ENCODE measurements at regions not wholly inside any gene's neighbourhood (a gene's known extent, or its start where the extent isn't known, plus 50 kb on each side); places are given as distances from the start of the nearest gene placed in this dataset.
"Not testable (repeated sequence)": the region's sequence is repeated elsewhere in the genome, so short reads cannot be mapped to it uniquely, and the experiment has no call there.

DNA sequence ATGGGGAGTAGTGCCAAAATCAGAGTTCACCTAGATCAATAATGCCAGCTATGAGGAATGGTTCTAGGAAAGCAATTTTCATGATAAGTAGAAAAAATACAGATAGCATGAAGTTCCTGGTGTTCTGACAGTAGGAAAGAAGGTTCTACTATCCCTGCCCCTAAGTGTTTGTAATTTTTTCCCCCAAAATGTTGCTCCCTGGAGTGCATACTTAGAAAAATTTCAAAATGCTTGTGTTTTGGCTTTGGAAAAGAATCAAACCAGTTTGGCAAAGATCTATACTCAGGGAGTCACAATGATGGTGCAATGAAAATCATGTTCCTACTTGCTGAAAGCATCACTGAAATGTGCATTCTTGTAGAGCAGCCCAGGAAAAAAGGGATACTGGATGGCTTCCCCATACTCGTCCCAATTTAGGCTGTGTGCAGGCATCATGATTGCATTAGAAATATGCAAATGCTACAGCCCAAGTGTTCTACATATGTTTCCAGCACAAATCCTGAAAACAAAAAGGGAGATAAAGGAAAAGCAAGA lies 74.7 kb downstream of the LPAR4 start:
- Mint-ChIP-seq H3K4me3 (no peak overlapping the region), H3K27ac (no peak overlapping the region), H3K4me1 (no peaks in the 10 kb centered on the region), H3K36me3 (no peaks in the 10 kb centered on the region), H3K27me3 (ENCODE audit: low read depth) (no peaks in the 10 kb centered on the region), H3K9me3 (peaks cover 41% of the 10 kb centered on the region)
- no peak for DNase-seq (ENCODE audit: low spot score in 2 of 2, unreplicated experiment in 2 of 2)
- TF ChIP-seq, protein P1, sequence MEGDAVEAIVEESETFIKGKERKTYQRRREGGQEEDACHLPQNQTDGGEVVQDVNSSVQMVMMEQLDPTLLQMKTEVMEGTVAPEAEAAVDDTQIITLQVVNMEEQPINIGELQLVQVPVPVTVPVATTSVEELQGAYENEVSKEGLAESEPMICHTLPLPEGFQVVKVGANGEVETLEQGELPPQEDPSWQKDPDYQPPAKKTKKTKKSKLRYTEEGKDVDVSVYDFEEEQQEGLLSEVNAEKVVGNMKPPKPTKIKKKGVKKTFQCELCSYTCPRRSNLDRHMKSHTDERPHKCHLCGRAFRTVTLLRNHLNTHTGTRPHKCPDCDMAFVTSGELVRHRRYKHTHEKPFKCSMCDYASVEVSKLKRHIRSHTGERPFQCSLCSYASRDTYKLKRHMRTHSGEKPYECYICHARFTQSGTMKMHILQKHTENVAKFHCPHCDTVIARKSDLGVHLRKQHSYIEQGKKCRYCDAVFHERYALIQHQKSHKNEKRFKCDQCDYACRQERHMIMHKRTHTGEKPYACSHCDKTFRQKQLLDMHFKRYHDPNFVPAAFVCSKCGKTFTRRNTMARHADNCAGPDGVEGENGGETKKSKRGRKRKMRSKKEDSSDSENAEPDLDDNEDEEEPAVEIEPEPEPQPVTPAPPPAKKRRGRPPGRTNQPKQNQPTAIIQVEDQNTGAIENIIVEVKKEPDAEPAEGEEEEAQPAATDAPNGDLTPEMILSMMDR (IDR thresholded peaks at IDR 0.05; ENCODE audit: unreplicated experiment): no peak

DNA sequence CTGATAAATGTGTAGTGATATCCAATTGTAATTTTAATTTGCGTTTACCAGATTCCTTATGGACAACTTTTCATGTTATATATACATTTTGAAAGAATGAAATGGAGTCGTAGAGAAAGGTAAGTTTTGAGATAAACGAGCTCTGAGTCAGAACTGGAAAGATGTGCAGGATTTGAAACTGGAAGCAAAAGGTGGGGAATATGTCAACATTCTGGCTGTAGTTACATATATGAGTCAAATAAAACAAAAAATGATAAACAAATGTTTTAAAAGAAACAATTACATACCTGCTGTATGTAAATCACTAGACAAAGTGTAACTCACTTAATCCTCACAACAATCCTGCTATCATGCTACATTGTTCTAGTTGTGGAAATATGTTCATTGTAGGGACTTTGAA lies 84.0 kb downstream of the LPAR4 start:
- Mint-ChIP-seq H3K36me3 (no peaks in the 10 kb centered on the region), H3K27ac (no peak overlapping the region), H3K27me3 (ENCODE audit: low read depth) (no peaks in the 10 kb centered on the region), H3K4me3 (no peak overlapping the region), H3K9me3 (peaks cover 28% of the 10 kb centered on the region), H3K4me1 (no peaks in the 10 kb centered on the region)
- TF ChIP-seq, protein P1 (IDR thresholded peaks at IDR 0.05; ENCODE audit: unreplicated experiment): no peak
- DNase-seq (ENCODE audit: low spot score in 2 of 2, unreplicated experiment in 2 of 2): no peak

DNA sequence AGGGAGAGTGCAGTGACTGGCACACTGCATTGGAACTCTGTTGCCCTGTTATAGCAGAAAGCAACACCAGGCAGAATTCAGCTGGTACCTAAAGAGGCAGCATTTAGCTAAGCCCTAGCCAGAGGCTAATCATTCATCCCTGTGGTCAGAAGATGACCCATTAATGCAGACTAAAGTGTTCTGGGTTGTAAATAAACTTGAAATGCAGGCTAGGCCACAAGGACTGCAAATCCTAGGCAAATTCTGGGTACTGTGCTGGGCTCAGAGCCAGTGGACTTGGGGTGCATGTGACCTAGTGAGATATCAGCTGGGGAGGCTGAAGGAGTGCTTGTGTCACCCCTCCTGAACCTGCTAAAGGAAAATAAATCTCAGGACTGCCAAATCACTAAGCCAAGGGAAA lies 91.2 kb downstream of the LPAR4 start:
- DNase-seq (ENCODE audit: low spot score in 2 of 2, unreplicated experiment in 2 of 2): no peak
- Mint-ChIP-seq H3K27ac (no peak overlapping the region), H3K4me3 (no peak overlapping the region), H3K9me3 (peaks cover 3% of the 10 kb centered on the region), H3K36me3 (no peaks in the 10 kb centered on the region), H3K4me1 (no peaks in the 10 kb centered on the region), H3K27me3 (ENCODE audit: low read depth) (no peaks in the 10 kb centered on the region)
- TF ChIP-seq, protein P1 (IDR thresholded peaks at IDR 0.05; ENCODE audit: unreplicated experiment): no peak

DNA sequence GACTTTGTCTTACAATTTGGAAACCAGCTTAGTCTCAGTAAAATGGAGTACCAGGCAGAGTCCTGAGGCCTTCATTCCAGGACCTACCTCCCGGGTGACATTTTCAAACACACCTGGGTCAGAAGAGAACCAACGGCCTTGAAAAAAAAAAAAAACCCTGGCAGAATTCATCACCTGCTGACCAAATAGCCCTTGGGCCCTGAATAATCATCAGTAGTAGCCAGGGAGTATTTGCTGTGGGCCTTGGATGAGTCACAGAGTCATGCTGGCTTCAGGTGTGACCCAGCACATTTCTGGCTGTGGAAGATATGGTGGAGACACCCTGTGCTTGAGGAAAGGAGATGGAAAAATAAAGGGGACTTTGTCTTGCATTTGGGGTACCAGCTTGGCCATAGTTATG lies 92.2 kb downstream of the LPAR4 start:
- H3K36me3 Mint-ChIP-seq: no peaks in the 10 kb centered on the region
- no peak for DNase-seq (ENCODE audit: low spot score in 2 of 2, unreplicated experiment in 2 of 2)
- H3K27ac Mint-ChIP-seq: no peak overlapping the region
- H3K27me3 Mint-ChIP-seq (ENCODE audit: low read depth): no peaks in the 10 kb centered on the region
- TF ChIP-seq, protein P1 (IDR thresholded peaks at IDR 0.05; ENCODE audit: unreplicated experiment): no peak
- H3K4me1 Mint-ChIP-seq: no peaks in the 10 kb centered on the region
- no peak overlapping the region for H3K4me3 Mint-ChIP-seq
- peaks cover 3% of the 10 kb centered on the region for H3K9me3 Mint-ChIP-seq

DNA sequence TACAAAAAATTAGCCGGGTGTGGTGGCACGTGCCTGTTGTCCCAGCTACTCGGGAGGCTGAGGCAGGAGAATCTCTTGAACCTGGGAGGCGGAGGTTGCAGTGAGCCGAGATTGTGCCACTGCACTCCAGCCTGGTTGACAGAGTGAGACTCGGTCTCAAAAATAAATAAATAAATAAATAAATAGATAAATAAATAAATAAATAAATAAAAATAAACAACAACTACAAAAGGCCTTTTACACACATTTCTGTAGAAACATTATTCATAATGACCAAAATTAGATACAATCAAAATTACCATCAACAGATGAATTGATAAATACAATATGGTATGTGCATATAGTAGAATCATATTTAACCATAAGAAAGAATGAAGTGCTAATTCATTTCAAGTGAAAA lies 96.7 kb downstream of the LPAR4 start:
- peaks cover 25% of the 10 kb centered on the region for H3K9me3 Mint-ChIP-seq
- not testable (repeated sequence) for H3K27me3 Mint-ChIP-seq (ENCODE audit: low read depth); H3K4me1 Mint-ChIP-seq; H3K4me3 Mint-ChIP-seq; H3K36me3 Mint-ChIP-seq; H3K27ac Mint-ChIP-seq; DNase-seq (ENCODE audit: low spot score in 2 of 2, unreplicated experiment in 2 of 2)

DNA sequence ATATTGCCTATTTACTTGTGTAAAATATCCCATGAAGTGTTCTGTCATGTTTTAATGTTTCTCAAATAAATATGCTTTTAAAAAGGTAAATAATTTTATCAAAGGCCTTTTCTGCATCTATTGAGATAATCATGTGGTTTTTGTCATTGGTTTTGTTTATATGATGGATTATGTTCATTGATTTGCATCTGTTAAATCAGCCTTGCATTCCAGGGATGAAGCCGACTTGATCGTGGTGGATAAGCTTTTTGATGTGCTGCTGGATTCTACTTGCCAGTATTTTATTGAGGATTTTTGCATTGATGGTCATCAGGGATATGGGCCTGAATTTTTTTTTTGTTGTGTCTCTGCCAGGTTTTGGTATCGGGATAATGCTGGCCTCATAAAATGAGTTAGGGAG lies 63.9 kb upstream of the P2RY10 start:
- not testable (repeated sequence) for H3K4me1 Mint-ChIP-seq; H3K36me3 Mint-ChIP-seq; H3K27me3 Mint-ChIP-seq (ENCODE audit: low read depth); H3K27ac Mint-ChIP-seq; H3K4me3 Mint-ChIP-seq; DNase-seq (ENCODE audit: low spot score in 2 of 2, unreplicated experiment in 2 of 2)
- peaks cover 58% of the 10 kb centered on the region for H3K9me3 Mint-ChIP-seq

DNA sequence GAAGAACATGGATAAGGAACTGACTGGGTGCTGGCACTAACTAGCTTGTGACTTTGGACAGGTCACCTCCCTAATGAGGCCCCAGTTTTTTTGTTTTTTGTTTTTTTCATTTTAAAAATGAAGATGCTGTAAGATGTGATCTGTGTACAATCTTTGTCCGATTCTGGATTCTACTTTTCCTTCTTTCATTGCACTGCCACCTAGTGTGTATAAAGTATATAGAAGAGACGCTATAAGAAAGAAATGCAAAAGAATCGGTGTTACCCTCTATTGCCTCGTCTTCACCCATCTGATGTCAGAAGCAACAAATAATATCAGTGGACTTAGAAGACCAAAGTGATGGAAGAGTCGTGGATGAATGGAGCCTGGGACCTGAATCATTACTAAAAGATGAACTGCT lies 58.6 kb upstream of the P2RY10 start:
- H3K27me3 Mint-ChIP-seq (ENCODE audit: low read depth): no peaks in the 10 kb centered on the region
- H3K4me3 Mint-ChIP-seq: no peak overlapping the region
- peaks cover 33% of the 10 kb centered on the region for H3K9me3 Mint-ChIP-seq
- TF ChIP-seq, protein P1 (IDR thresholded peaks at IDR 0.05; ENCODE audit: unreplicated experiment): peak; percentile 28
- H3K4me1 Mint-ChIP-seq: no peaks in the 10 kb centered on the region
- H3K27ac Mint-ChIP-seq: no peak overlapping the region
- H3K36me3 Mint-ChIP-seq: no peaks in the 10 kb centered on the region
- no peak for DNase-seq (ENCODE audit: low spot score in 2 of 2, unreplicated experiment in 2 of 2)

All from mesothelial cell of epicardium (in vitro differentiated cells).